ENCODE measurements at regions not wholly inside any gene's neighbourhood (a gene's known extent, or its start where the extent isn't known, plus 50 kb on each side); places are given as distances from the start of the nearest gene placed in this dataset.

DNA sequence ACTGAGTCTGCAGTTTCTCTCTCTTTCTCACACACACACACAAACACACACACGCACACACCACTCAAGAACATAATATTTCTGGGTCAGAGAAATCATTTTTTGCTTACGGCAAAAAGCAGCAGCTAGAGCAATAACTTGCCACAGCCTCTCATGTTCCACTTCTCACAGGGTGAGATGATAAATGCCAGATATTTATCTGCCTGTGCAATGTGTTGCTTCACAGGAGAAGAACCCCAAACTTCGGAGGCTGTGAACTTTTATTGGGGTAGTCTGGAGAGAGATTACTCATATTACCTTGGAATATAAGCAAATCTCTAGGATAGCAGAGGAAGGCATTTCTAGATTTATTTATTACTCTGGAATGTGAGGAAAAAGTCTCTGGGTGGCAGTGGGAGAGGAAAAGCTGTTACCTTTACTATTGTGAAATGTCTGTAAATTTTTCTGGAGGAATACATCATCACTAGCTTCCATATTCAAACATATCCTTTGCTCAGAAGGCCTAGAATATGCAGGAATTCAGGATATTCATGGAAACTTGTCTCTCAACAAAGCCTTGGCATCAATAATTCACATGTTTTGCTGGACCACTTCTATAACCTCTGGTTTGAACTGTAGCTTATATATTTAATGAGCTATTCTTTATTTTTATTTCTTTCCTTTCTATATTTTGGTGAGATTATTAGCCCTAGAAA is 369.2 kb downstream of the NSUN3 start:
- DNase-seq = no peak
- intact Hi-C loops (cut with DNase I) = no loop called here
- Histone ChIP-seq H3K4me3 (no peak overlapping the region), H3K9me3 (no peaks in the 10 kb centered on the region), H3K36me3 (no peaks in the 10 kb centered on the region), H3K4me1 (no peaks in the 10 kb centered on the region), H3K27ac (no peak overlapping the region), H3K27me3 (no peaks in the 10 kb centered on the region)
- WGBS, 2 donors = 73 to 81% methylated on average over 3 of the region's 3 CpGs
- TF ChIP-seq, protein P1, sequence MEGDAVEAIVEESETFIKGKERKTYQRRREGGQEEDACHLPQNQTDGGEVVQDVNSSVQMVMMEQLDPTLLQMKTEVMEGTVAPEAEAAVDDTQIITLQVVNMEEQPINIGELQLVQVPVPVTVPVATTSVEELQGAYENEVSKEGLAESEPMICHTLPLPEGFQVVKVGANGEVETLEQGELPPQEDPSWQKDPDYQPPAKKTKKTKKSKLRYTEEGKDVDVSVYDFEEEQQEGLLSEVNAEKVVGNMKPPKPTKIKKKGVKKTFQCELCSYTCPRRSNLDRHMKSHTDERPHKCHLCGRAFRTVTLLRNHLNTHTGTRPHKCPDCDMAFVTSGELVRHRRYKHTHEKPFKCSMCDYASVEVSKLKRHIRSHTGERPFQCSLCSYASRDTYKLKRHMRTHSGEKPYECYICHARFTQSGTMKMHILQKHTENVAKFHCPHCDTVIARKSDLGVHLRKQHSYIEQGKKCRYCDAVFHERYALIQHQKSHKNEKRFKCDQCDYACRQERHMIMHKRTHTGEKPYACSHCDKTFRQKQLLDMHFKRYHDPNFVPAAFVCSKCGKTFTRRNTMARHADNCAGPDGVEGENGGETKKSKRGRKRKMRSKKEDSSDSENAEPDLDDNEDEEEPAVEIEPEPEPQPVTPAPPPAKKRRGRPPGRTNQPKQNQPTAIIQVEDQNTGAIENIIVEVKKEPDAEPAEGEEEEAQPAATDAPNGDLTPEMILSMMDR (IDR thresholded peaks at IDR 0.05) = no peak
- TF ChIP-seq POLR2A (IDR thresholded peaks at IDR 0.05) = no peak

GRCh38 chr3:94433811-94434210 is 370.9 kb downstream of the NSUN3 start:
- intact Hi-C loops (cut with DNase I) = no loop called here
- no peak for DNase-seq
- H3K27ac ChIP-seq = no peak overlapping the region
- TF ChIP-seq, protein P1 (IDR thresholded peaks at IDR 0.05) = no peak
- no peak for TF ChIP-seq POLR2A (IDR thresholded peaks at IDR 0.05)
- no peaks in the 10 kb centered on the region for H3K9me3 ChIP-seq
- H3K4me3 ChIP-seq = no peak overlapping the region
- no peaks in the 10 kb centered on the region for H3K27me3 ChIP-seq
- no peaks in the 10 kb centered on the region for H3K4me1 ChIP-seq
- H3K36me3 ChIP-seq = no peaks in the 10 kb centered on the region

DNA sequence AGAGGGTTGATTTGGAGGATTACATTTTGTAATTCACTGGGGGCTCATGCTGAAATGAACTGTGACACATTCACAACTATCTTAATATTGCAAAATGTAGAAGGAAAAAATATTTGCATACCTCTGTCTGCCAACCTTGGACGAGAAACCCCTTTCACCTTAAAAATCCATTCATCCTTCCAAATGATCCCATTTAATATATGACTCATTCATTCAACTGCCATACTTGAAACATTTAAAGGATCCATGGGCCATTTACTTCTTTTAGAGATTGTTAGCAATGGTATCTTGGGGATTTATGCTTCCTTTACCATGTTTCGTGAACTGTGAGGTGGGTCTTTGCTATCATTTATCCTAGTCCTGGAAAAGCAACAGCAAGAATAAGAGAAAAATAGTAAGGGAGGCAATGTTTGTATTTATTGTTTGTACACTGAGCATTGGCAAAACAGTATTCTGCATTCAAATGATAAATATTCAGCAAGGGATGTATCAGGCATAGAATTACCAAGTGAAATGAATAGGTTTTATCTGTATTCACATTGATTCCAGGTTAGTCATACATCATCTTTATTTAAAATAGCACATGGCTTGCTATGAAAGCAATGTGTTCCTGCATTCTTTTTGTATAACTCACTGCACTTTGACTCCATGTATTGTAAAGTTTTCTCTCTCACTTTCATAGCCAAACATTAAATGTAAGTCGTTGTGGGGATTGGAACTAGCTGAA is 378.1 kb downstream of the NSUN3 start:
- no peaks in the 10 kb centered on the region for H3K27me3 ChIP-seq
- no peaks in the 10 kb centered on the region for H3K9me3 ChIP-seq
- WGBS, 2 donors = 33 to 37% methylated on average over 3 of the region's 3 CpGs
- no peaks in the 10 kb centered on the region for H3K36me3 ChIP-seq
- TF ChIP-seq POLR2A (IDR thresholded peaks at IDR 0.05) = no peak
- TF ChIP-seq, protein P1 (IDR thresholded peaks at IDR 0.05) = no peak
- no peak overlapping the region for H3K27ac ChIP-seq
- no peaks in the 10 kb centered on the region for H3K4me1 ChIP-seq
- no peak overlapping the region for H3K4me3 ChIP-seq
- DNase-seq = no peak
- intact Hi-C loops (cut with DNase I) = no loop called here

DNA sequence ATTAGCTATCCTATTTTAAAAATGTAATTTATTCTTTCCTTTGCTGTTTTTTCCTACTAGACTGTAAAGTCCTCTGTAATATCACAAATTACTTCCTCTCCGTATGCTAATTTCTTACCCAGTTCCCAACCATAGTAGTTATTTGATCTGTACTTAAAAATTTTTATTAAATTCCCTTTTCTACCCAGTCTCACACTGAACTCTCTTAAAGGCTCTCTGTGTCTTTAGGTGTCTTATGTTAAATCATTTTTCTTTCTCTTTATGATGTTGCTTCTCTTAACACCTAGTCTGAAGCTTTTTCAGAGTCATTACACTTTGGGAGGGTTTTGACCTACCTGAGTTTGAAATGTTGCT is 378.6 kb downstream of the NSUN3 start:
- Histone ChIP-seq H3K36me3 (no peaks in the 10 kb centered on the region), H3K9me3 (no peaks in the 10 kb centered on the region), H3K27ac (no peak overlapping the region), H3K4me1 (no peaks in the 10 kb centered on the region), H3K27me3 (no peaks in the 10 kb centered on the region), H3K4me3 (no peak overlapping the region)
- TF ChIP-seq, protein P1 (IDR thresholded peaks at IDR 0.05) = no peak
- no peak for TF ChIP-seq POLR2A (IDR thresholded peaks at IDR 0.05)
- 41 to 67% methylated on average over 1 of the region's 1 CpG for WGBS, 2 donors
- DNase-seq = no peak
- intact Hi-C loops (cut with DNase I) = no loop called here

- no peak for DNase-seq
- H3K9me3 ChIP-seq = no peaks in the 10 kb centered on the region
- no peak overlapping the region for H3K4me3 ChIP-seq
- intact Hi-C loops (cut with DNase I) = no loop called here
- no peaks in the 10 kb centered on the region for H3K4me1 ChIP-seq
- 75 to 89% methylated on average over 1 of the region's 1 CpG for WGBS, 2 donors
- H3K27ac ChIP-seq = no peak overlapping the region
- TF ChIP-seq, protein P1 (IDR thresholded peaks at IDR 0.05) = no peak
- TF ChIP-seq POLR2A (IDR thresholded peaks at IDR 0.05) = no peak
- H3K36me3 ChIP-seq = no peaks in the 10 kb centered on the region
- no peaks in the 10 kb centered on the region for H3K27me3 ChIP-seq
Measured at GRCh38 chr3:94453864-94454263, 391.0 kb downstream of the NSUN3 start.
